NCI-H82 treated with DMSO at 0.1 percent for 48 hours (cell line): ENCODE measurements at regions not wholly inside any gene's neighbourhood (a gene's known extent, or its start where the extent isn't known, plus 50 kb on each side); places are given as distances from the start of the nearest gene placed in this dataset.
"Not testable (repeated sequence)": the region's sequence is repeated elsewhere in the genome, so short reads cannot be mapped to it uniquely, and the experiment has no call there.

ENCODE experiments used
- DNase-seq: peaks from one replicate; lab custom pipeline; 2025; ENCODE audit not compliant: unreplicated experiment; lab: John Stamatoyannopoulos, UW

DNA sequence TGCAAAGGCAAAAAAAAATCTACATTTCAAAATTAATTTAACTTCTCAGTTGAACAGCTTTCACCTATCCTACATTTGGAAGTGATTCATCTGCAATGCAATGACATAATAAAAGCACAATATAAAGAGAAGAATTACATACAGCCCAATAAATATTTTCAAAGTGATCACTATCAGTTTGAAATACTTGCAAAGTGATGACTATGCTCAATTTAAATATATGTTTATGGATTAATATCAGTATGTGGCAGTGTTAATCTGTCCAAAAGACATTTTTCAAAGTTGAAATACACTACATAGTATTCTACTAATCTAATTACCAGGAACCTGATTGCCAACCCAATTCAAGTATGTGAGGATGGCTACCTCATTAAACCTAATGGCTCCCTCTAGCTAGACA lies 460.7 kb upstream of the ATXN7L3B start:
- no peak for DNase-seq

DNA sequence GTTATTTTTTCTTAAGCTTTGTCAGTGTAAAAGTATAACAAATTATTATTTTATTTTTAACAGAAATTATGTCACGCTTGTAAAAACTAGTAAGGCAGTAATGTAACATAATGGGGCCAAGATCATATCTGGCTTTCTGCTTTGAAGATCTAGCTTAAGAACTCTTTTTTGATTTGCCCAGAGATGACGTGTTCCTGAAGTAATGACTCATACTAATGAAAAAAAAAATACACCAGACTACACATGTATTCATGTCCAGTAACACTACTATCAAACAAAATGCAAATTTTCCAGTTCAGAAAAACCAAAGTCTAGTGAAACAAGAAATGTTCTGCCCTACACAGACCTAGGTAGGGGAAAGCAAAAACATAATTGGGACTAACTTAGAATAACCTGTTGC lies 432.2 kb upstream of the ATXN7L3B start:
- DNase-seq, result no peak

DNA sequence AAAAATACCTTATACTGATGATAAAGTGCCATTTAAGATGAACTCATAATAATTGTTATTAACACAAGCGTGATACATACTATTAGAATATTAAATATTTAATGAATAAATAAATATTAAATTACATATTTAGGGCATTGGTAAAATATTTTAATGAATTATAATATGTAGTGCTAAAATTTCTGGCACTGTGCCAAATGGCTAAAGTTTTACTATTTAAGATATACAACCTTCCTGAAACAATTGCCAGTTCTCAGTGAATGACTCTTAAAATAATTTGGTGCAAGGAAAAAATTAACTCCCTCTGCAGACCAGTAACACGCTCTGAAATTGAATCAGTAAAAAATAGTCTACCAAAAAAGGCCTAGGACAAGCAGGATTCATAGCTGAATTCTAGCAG lies 428.9 kb upstream of the ATXN7L3B start:
- DNase-seq, result no peak

DNA sequence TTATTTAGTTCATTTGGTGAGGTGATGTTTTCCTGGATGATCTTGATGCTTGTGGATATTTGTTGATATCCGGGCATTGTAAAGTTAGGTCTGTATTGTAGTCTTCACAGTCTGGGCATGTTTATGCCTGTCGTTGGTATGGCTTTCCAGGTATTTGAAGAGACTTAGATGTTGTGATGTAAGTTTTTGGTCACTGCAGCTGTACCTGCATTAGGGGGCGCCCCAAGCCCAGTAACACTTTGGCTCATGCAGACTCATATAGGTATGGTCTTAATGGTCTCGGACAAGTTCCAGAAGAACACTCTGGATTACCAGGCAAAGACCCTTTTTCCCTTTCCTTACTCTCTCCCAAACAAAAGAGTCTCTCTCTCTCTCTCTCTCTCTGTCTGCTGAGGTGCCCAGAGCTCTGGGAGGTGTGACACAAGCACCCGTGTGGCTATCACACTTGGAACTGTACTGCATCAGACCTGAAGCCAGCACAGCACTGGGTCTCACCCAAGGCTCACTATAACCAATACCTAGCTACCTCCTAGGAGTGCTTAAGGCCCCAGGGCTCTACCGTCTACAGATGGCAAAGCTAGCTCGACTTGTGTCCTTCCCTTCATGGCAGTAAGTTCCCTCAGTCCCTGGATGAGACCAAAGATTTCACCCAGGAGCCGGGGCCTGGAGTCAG lies 425.8 kb upstream of the ATXN7L3B start:
- no peak for DNase-seq

DNA sequence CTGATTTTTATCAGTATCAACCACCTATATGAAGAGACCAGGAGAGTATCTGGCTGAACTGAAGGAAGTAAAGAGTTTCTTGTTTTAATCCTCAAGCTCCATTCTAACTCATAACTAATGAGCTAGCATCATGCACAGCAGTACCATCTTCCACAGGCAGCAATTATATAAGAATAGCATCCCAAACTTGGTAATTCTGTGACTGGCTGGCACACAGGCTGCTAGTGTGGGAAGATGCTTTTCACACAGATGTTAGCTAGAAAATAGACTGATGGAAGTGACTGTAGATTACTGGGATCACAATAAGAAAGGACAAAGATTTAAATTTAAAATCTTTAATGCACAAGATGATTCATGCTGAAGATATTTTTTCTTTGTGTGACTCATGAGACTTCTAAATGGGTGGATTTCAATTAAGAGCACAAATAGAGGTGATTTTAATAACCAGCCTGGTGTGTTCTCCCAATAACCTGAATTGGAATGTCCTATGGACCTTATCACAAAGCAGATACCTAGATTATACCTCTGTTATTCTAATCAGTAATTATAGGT lies 417.7 kb upstream of the ATXN7L3B start:
- DNase-seq, result no peak

DNA sequence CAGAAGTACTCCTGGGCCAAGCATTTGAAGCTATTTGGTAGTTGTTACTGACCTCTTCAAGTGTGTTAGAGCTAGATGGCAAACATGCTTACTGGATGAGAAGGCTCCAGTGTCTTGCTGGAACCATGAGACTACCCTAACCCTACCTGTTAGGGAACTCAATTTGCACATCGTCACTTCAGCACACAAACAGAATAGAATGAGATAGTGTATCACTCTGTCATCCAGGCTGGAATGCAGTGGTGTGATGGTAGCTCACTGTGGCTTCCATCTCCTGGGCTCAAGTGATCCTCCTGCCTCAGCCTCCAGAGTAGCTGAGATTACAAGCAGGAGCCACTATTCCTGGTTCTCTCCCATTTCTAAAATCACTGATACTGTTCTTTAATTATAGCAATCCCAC lies 417.0 kb upstream of the ATXN7L3B start:
- no peak for DNase-seq

DNA sequence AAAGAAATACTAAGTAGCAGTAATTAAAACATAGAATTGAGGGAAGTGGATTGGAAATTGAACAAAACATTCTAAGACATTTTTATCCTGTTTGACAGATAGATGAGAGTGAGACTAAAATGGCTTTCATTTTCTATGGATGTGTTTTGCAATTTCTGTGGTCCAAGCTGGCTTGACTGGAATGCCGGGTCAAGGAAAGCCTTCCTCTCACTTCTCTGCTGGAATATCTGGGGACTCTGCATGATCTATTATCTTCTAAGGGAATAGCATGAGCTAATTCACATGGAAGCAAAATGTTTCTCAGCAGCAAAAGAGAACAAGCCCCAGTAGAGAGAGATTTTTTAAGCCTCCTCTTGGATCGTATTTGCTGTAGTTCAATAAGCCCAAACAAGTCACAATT lies 407.9 kb upstream of the ATXN7L3B start:
- DNase-seq, result no peak

DNA sequence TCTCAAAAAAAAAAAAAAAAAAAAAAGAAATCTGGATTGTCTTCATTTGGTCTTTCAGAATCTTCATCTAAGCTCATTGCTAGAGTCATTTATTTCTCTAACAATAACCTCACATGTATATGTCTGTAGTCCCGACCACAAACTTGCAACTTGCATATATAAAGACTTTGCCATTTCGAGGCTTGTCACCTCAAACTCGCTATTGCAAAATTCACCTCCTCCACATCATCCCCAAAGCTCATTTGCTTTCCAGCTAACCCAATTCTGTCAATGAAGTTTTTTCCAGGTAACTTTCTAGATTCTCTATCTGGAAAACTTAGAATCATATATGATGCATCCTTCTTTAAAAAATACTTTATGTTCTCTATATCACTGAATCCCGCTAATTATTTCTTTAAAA lies 393.2 kb upstream of the ATXN7L3B start:
- DNase-seq, result no peak

DNA sequence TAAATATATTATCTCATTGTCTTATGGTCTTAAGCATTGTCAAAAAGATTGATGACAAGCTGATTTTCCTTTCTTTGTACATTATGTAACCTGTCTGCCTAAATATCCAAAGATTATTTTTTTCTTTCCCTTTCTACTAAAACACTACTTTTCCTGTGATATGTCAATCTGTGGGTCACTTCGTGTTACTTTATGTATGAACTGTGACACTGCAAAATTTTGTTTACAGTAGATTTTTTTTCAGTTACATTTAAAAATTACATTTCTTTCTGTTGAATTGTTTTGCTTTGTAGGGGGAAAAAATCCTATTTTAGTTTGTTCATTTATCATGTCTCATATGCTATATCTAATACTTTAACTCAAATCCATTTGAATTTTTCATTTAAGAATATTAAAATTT lies 392.3 kb upstream of the ATXN7L3B start:
- DNase-seq, result no peak

DNA sequence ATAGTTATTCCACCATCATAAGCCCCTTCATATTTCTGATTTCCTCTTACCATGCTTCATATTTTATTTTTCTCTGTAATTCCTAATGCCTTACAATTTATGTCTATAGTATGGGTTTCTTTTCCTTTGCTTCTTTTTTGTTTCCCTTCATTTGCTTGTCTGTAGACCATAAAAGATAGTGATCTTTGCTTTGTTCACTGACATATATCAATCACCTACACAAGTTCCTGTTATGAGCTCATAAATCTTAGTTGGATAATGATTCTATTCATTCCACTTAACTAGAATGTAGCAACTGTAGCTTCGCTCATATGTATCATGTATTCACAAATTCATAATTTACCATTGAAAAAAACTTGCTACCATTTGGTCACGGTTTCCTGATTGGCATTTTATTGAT lies 388.8 kb upstream of the ATXN7L3B start:
- DNase-seq, result no peak

DNA sequence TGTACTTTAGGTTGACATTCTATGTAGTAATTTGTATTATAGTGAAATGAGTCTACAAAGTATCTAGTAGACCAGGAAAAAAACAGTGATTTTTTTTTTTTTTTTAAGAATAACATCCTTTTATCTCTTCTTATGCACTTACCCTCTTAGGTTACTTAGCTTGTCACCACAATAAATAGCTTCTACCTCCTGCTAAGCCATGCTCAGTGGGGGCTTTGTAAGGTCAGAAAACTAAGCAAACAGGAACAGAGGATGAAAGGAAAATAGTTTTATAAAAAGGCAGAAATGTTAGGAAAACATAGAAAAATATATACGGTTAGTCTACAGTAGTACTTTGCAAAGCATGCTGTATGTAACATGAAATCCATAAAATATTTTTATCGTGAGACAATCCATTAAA lies 385.3 kb upstream of the ATXN7L3B start:
- no peak for DNase-seq

DNA sequence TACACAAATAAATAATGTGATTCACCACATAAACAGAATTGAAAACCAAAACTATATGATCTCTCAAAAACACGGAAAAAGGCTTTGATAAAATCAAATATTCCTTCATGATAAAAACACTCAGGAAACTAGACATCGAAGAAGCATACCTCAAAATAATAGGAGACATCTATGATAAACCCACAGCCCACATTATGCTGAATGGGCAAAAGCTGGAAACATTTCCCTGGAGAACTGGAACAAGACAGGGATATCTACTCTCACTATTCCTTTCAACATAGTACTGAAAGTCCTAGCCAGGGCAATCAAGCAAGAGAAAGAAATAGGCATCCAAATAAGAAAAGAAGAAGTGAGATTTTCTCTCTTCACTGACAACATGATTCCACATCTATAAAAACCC lies 371.5 kb upstream of the ATXN7L3B start:
- no peak for DNase-seq

DNA sequence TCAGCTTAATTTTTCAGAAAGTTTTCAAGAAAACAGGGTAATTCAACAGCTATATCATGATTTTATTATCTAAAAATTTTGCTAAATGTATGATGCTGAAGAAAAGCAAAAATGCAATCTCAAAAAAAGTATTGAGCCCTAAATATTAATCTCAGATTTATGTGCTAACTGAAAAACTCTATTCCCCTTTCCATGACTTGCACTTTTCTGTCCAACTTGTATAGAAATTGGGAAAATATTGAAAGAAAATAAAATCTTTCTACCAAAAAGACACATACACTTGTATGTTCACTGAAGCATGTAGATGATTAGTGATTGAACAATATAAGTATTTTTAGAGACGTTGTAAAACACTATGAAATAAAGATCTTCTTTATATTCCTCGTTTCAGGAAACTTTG lies 368.0 kb upstream of the ATXN7L3B start:
- no peak for DNase-seq

DNA sequence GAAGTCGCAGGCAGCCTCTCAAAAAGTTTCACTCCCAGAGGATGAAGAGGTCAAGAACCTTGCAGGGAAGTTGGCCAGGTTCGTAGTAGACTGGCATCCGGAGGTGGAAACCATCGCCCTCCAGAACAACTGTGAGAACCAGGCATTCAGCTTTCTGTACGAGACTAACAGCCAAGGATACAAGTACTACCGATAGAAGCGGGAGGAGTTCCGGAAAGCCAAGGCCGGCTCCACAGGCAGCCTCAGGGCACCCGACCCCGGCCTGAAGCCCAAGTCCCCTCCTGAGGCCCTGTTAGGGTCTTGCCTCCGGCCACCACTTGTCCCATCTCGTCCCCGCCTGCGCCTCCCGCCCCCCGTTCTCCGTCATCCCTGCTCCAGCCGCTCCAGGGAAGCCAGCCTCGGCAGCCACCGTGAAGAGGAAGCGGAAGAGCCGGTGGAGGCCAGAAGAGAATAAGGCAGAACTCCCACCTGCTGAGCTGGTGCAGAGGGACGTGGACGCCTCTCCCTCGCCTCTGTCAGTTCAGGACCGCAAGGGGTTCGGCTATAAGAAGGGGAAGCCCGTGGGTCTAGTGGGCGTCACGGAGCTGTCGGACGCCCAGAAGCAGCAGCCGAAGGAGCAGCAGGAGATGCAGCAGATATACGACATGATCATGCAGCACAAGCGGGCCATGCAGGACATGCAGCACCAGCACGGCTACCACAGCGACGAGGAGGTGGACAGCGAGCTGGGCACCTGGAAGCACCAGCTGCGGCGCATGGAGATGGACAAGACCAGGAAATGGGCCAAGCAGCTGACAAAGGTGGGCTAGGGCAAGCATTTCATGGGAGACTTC lies 366.8 kb upstream of the ATXN7L3B start:
- no peak for DNase-seq

DNA sequence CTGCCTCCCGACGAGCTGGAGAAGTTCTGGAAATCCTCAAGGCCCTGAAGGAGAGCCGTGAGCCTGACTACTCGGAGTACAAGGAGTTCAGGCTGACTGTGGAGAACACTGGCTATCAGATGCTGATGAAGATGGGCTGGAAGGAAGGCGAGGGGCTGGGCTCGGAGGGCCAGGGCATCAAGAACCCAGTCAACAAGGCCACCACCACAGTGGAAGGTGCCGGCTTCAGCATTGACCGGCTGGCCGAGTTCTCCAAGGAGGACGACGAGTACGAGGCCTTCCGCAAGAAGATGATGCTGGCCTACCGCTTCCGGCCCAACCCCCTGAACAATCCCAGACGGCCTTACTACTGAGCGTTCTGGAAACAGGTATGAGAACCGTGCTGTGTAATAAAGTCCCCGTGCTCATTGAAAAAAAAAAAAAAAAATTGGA lies 366.1 kb upstream of the ATXN7L3B start:
- DNase-seq, result no peak

DNA sequence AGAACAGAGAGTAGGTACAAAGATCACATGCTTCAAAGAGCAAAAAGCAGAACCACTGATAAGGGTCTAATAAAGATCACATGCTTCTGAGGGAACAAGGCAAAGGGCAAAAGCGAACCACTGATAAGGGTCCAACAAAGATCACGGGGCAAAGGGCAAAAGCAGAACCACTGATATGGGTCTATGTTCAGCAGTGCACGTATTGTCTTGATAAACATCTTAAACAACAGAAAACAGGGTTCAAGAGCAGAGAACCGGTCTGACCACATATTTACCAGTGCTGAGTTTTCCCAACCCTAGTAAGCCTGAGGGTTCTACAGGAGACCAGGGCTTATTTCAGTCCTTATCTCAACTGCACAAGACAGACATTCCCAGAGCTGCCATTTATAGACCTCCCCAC lies 362.7 kb upstream of the ATXN7L3B start:
- DNase-seq, result not testable (repeated sequence)

DNA sequence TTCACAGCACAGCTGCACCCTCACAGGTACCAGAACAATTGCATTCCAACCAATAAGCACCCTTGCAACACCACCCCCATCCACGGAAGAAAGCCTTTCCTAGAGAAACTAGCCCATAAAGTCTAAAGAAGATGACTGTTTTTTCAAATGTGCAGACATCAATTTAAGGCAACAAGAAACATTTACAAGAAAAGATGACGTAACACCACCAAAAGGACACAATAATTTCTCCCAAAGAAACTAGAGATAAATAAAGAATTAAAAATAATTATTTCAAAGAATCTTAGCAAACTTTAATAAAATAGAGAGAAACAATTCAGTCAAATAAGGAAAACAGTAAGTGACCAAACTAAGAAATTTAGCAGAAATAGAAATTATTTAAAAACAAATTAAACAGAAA lies 352.3 kb upstream of the ATXN7L3B start:
- DNase-seq, result no peak

DNA sequence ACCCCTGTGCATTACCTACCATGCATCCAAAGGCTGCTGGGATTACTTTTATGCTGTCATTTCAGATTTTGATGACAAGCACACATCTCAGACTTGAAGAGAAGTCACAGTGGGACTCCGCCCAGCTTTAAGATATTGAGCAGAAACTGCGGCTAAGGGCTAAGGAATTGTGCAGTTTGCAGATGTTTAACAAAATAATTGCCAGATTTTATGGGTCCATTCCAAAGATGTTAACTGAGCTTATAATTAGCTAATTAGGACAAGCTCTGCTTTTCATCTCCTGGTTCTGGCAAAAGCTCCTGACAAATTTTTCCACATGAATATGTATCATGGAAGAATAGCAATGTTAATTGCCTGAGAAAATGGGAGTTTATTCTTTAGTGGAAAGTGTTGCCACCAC lies 344.4 kb upstream of the ATXN7L3B start:
- DNase-seq, result no peak

DNA sequence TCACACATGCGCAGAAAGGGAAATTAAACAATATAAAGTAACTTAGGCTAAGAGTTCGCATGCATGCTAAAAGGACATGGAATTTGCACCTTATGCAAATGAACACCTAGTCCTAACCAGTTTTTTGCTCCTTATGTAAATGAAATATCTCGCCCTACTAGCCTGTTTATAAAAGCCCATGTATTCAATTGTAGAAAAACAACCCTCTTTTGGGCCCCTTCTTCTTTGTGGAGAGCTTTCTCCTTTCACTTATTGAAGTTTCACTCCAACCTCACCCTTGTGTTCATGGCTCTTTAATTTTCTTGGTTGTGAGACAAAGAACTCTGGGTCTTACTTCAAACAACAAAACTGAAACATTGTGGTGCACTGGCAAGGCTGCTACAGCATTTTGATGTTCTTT lies 333.4 kb upstream of the ATXN7L3B start:
- no peak for DNase-seq

DNA sequence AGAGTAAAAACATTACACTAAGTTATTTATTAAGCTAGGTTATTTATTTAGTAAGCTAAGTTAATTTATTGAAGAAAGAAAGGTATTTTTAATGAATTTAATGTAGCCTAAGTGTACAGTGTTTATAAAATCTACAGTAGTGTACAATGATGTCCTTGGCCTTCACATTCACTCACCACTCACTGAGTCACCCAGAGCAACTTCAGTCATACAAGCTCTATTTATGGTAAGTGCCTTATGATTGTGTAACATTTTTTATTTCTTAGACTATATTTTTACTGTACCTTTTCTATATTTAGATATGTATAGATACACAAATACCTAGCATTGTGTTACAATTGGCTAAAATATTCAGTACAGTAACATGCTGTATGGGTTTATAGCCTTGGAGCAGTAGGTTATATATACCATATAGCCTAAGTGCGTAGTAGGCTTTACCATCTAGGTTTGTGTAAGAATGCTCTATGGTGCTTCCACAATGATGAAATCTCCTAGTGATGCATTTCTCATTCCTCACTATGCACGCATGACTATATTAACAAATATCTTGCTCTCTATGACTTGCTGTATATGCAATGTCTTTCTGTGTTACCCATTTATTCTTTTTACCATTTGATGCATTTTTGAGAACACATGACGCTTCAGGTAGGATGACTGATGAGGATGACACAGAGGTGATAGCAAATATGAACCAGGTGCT lies 309.6 kb upstream of the ATXN7L3B start:
- DNase-seq, result no peak

DNA sequence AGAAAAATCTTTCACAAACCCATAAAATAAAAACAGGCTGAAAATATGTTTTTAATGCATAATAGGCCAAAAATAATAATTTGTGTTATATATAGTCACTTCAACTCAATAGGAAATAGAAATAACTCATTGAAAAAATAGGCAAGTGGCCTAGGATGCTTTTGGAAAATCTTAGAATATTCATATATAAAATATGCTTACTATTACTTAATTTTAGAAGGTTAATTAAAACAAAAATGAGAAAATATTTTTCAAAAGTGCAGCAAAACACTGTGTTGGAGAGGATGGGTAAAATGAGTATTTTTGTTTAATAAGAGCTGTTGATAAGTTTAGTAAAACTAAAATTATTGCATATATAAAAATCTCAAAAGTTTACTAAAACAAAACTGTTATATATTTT lies 308.0 kb upstream of the ATXN7L3B start:
- DNase-seq, result no peak

DNA sequence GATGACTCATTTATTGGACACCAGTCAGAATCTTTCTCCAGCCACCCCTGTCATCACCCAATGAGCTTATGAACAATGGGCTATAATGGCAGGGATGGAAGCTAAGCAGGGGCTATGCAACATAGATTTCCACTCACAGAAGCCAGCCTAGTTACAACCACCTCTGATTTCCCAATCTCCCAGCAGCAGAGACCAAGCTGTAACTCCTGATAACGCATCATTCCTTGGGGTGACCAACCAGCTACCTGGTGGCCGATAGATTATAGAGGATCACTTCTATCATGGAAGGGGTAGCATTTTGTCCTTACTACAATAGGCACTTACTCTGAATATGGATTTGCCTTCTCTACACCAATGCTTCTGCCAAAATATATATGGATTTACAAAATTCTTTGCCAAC lies 302.3 kb upstream of the ATXN7L3B start:
- no peak for DNase-seq
